K562 (cell line): ENCODE measurements at regions not wholly inside any gene's neighbourhood (a gene's known extent, or its start where the extent isn't known, plus 50 kb on each side); places are given as distances from the start of the nearest gene placed in this dataset.

ENCODE experiments used
- ARID1B ChIP-seq: fragments of 450-650 bp; IDR thresholded peaks from 2 replicates; pipeline ENCODE4 v1.6.1; 2016; ENCODE audit warnings: antibody characterized with exemption, mild to moderate bottlenecking, inconsistent platforms
- ATF7 ChIP-seq: fragments of 450-650 bp; IDR thresholded peaks from 2 replicates; pipeline ENCODE4 v1.7.1; 2014; ENCODE audit warnings: mild to moderate bottlenecking, moderate library complexity
- BRD4 ChIP-seq: fragments of 200-600 bp; sonication (generic); IDR thresholded peaks from 2 replicates; pipeline ENCODE4 v1.6.1; 2017; ENCODE audit warnings: inconsistent platforms
- BRF1 ChIP-seq: IDR thresholded peaks from 3 replicates; pipeline ENCODE4 v1.6.1; 2011; ENCODE audit warnings: borderline replicate concordance, mild to moderate bottlenecking; ENCODE audit not compliant: insufficient read length; ENCODE audit errors: extremely low read depth
- CBX3 ChIP-seq, 2 experiments: IDR thresholded peaks; 1 replicate in 1 of 2; 2 replicates in 1 of 2; pipeline ENCODE4 v1.6.1; 2012; ENCODE audit warnings: inconsistent platforms in 2 of 2, low read length in 2 of 2, borderline replicate concordance in 1 of 2, control low read depth in 1 of 2
- CTBP1 ChIP-seq: fragments of 450-650 bp; IDR thresholded peaks from 2 replicates; pipeline ENCODE4 v1.6.1; 2016; ENCODE audit warnings: borderline replicate concordance
- DACH1 ChIP-seq: fragments of 450-650 bp; IDR thresholded peaks from 2 replicates; pipeline ENCODE4 v1.6.1; 2018; ENCODE audit not compliant: partially characterized antibody
- EP300 ChIP-seq: IDR thresholded peaks from 2 replicates; pipeline ENCODE4 v1.6.1; 2012; ENCODE audit warnings: low read length, improper control_type of control experiment
- EWSR1 ChIP-seq: fragments of 450-650 bp; IDR thresholded peaks from 2 replicates; pipeline ENCODE4 v1.6.1; 2018; ENCODE audit warnings: borderline replicate concordance, mild to moderate bottlenecking, low read depth, moderate library complexity; ENCODE audit not compliant: partially characterized antibody
- FIP1L1 ChIP-seq: fragments of 200-400 bp; formaldehyde crosslinking; IDR thresholded peaks from 2 replicates; pipeline ENCODE4 v1.6.1; 2018; ENCODE audit warnings: mild to moderate bottlenecking, low read depth, low read length; ENCODE audit not compliant: poor library complexity, severe bottlenecking
- GATA2 ChIP-seq: sonication (generic); formaldehyde crosslinking; IDR thresholded peaks from 2 replicates; pipeline ENCODE4 v1.4.0; 2020; ENCODE audit warnings: mild to moderate bottlenecking, missing genetic modification reagents
- HDAC2 ChIP-seq: fragments of 450-650 bp; IDR thresholded peaks from 2 replicates; pipeline ENCODE4 v1.6.1; 2016; ENCODE audit warnings: mild to moderate bottlenecking
- KAT7 ChIP-seq: sonication (generic); formaldehyde crosslinking; IDR thresholded peaks from 2 replicates; pipeline ENCODE4 v1.8.0; 2022; ENCODE audit warnings: missing genetic modification reagents, mild to moderate bottlenecking, borderline replicate concordance
- KDM5B ChIP-seq: fragments of 200-600 bp; sonication (generic); IDR thresholded peaks from 2 replicates; pipeline ENCODE4 v1.6.1; 2012; ENCODE audit warnings: low read depth, mild to moderate bottlenecking, moderate library complexity, low read length, control low read depth, inconsistent platforms; ENCODE audit not compliant: insufficient replicate concordance
- KLF16 ChIP-seq: IDR thresholded peaks from 2 replicates; pipeline ENCODE4 v1.6.1; 2016; ENCODE audit warnings: antibody characterized with exemption
- LEF1 ChIP-seq: fragments of 450-650 bp; IDR thresholded peaks from 2 replicates; pipeline ENCODE4 v1.6.1; 2016; ENCODE audit warnings: mild to moderate bottlenecking
- MAFF ChIP-seq: IDR thresholded peaks from 2 replicates; pipeline ENCODE4 v1.6.1; 2012; ENCODE audit warnings: low read length, improper control_type of control experiment
- MTA2 ChIP-seq: fragments of 450-650 bp; IDR thresholded peaks from 2 replicates; pipeline ENCODE4 v1.6.1; 2016; ENCODE audit warnings: low read depth
- NCOA1 ChIP-seq: fragments of 450-650 bp; IDR thresholded peaks from 2 replicates; pipeline ENCODE4 v1.6.1; 2016; ENCODE audit warnings: low read depth
- POLR2AphosphoS5 ChIP-seq: IDR thresholded peaks from 2 replicates; pipeline ENCODE4 v1.6.1; 2011; ENCODE audit warnings: mild to moderate bottlenecking, low read depth, low read length, moderate library complexity; ENCODE audit not compliant: control insufficient read depth, insufficient read depth
- POLR3A ChIP-seq: IDR thresholded peaks from 2 replicates; pipeline ENCODE4 v1.6.1; 2011; ENCODE audit warnings: borderline replicate concordance, mild to moderate bottlenecking, moderate library complexity; ENCODE audit not compliant: insufficient read length, insufficient read depth; ENCODE audit errors: extremely low read depth
- PPARD ChIP-seq: fragments of 250-450 bp; sonication (Bioruptor Pico); IDR thresholded peaks from 2 replicates; pipeline ENCODE4 v1.8.0; 2022; ENCODE audit warnings: inconsistent platforms, mild to moderate bottlenecking, moderate library complexity
- RCOR1 ChIP-seq, 2 experiments: IDR thresholded peaks; 2 replicates each; pipeline ENCODE4 v1.6.1; 2012; ENCODE audit warnings: low read depth in 2 of 2, low read length in 2 of 2, borderline replicate concordance in 1 of 2, improper control_type of control experiment in 1 of 2
- SNRNP70 ChIP-seq: fragments of 200-400 bp; formaldehyde crosslinking; optimal IDR thresholded peaks from 2 replicates; pipeline ENCODE3; 2017; ENCODE audit warnings: low read depth, low read length
- TAF9B ChIP-seq: fragments of 450-650 bp; IDR thresholded peaks from 2 replicates; pipeline ENCODE4 v1.6.1; 2018; ENCODE audit warnings: mild to moderate bottlenecking; ENCODE audit not compliant: partially characterized antibody
- TAL1 ChIP-seq: fragments of 450-650 bp; IDR thresholded peaks from 2 replicates; pipeline ENCODE4 v1.6.1; 2016; ENCODE audit warnings: mild to moderate bottlenecking
- TCF3 ChIP-seq: sonication (generic); formaldehyde crosslinking; IDR thresholded peaks from 2 replicates; pipeline ENCODE4 v1.4.0; 2020; ENCODE audit warnings: mild to moderate bottlenecking, missing genetic modification reagents
- ZBTB17 ChIP-seq: fragments of 450-650 bp; formaldehyde crosslinking; IDR thresholded peaks from 2 replicates; pipeline ENCODE4 v1.4.0; 2020; ENCODE audit warnings: mild to moderate bottlenecking
- ZNF324 ChIP-seq: fragments of 250-450 bp; sonication (Bioruptor Pico); IDR thresholded peaks from 2 replicates; pipeline ENCODE4 v1.4.0; 2020; ENCODE audit warnings: mild to moderate bottlenecking
- TF ChIP-seq, protein P1 (sequence below): sonication (generic); formaldehyde crosslinking; IDR thresholded peaks from 2 replicates; pipeline ENCODE4 v1.5.0; 2020; ENCODE audit warnings: missing genetic modification reagents
- TF ChIP-seq, protein P2 (sequence below): fragments of 450-650 bp; IDR thresholded peaks from 2 replicates; pipeline ENCODE4 v1.6.1; 2014; ENCODE audit warnings: low read depth, mild to moderate bottlenecking, moderate library complexity, borderline replicate concordance

DNA sequence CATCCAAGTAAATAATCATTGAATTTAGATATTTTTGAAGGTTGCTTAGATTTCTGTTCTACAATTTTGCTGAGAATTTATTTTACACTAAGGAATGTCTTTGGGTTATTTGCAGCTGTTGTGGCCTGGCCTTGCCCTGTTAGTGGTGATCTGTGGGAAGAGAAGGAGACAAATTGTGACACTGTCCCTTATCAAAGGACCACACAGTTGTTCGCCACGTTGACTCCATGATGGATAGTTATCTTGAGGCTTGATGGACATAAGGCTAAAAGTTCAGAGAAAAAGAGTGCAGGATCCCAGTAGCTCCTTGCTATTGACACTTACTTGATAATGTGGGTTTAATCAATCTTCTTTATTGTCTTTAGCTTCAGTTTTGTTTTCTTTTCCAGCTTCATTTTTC, 186.6 kb upstream of the MEF2C start (continued):
- TF ChIP-seq RCOR1 (IDR thresholded peaks at IDR 0.05; ENCODE audit: borderline replicate concordance in 1 of 2, low read depth in 2 of 2, low read length in 2 of 2), result peak in 1 of 2 experiments; percentile 68; a peak in 1 of 4 replicates
- no peak for TF ChIP-seq BRD4
- peak; percentile 53; the same call in 1 of the 2 replicates for TF ChIP-seq POLR2AphosphoS5
- peak; percentile 87 for TF ChIP-seq TCF3 (CRISPR knock-in tag)
- TF ChIP-seq, protein P1, sequence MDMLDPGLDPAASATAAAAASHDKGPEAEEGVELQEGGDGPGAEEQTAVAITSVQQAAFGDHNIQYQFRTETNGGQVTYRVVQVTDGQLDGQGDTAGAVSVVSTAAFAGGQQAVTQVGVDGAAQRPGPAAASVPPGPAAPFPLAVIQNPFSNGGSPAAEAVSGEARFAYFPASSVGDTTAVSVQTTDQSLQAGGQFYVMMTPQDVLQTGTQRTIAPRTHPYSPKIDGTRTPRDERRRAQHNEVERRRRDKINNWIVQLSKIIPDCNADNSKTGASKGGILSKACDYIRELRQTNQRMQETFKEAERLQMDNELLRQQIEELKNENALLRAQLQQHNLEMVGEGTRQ (CRISPR knock-in tag), result no peak
- TF ChIP-seq PPARD (CRISPR knock-in tag), result no peak
- no peak for TF ChIP-seq SNRNP70
- no peak for TF ChIP-seq BRF1
- TF ChIP-seq MAFF, result no peak
- TF ChIP-seq GATA2 (CRISPR knock-in tag), result peak; percentile 56
- no peak for TF ChIP-seq KDM5B
- no peak for TF ChIP-seq ZBTB17 (CRISPR knock-in tag)
- TF ChIP-seq EWSR1, result no peak
- TF ChIP-seq ZNF324 (CRISPR knock-in tag), result no peak
- peak; percentile 45; the same call in 1 of the 2 replicates for TF ChIP-seq MTA2
- TF ChIP-seq HDAC2, result peak; percentile 27; the same call in 1 of the 2 replicates
- no peak for TF ChIP-seq ATF7
- TF ChIP-seq POLR3A, result no peak
- TF ChIP-seq TAF9B, result no peak
- TF ChIP-seq DACH1, result no peak
- TF ChIP-seq TAL1, result peak; percentile 55
- no peak for TF ChIP-seq KAT7 (CRISPR knock-in tag)
- TF ChIP-seq FIP1L1, result no peak
- TF ChIP-seq LEF1, result 0 out of 2 replicates have a peak, but pooled peaks have one; percentile 61
- no peak for TF ChIP-seq NCOA1
- peak; percentile 56; the same call in 1 of the 2 replicates for TF ChIP-seq CTBP1
- TF ChIP-seq, protein P2, sequence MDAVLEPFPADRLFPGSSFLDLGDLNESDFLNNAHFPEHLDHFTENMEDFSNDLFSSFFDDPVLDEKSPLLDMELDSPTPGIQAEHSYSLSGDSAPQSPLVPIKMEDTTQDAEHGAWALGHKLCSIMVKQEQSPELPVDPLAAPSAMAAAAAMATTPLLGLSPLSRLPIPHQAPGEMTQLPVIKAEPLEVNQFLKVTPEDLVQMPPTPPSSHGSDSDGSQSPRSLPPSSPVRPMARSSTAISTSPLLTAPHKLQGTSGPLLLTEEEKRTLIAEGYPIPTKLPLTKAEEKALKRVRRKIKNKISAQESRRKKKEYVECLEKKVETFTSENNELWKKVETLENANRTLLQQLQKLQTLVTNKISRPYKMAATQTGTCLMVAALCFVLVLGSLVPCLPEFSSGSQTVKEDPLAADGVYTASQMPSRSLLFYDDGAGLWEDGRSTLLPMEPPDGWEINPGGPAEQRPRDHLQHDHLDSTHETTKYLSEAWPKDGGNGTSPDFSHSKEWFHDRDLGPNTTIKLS, result peak; percentile 64; the same call in 1 of the 2 replicates
- TF ChIP-seq ARID1B, result peak; percentile 81
- TF ChIP-seq EP300, result peak; percentile 56; the same call in 1 of the 2 replicates
- TF ChIP-seq CBX3 (IDR thresholded peaks at IDR 0.05; ENCODE audit: borderline replicate concordance in 1 of 2, low read length in 2 of 2), result peak in 1 of 2 experiments; percentile 47; a peak in 1 of 3 replicates
- TF ChIP-seq KLF16, result peak; percentile 67
